Osteoblast (primary cell): ENCODE measurements at regions not wholly inside any gene's neighbourhood (a gene's known extent, or its start where the extent isn't known, plus 50 kb on each side); places are given as distances from the start of the nearest gene placed in this dataset.

Source experiments
- DNase-seq: peaks from one replicate; pipeline ENCODE4 v3.0.0; 2011; ENCODE audit warnings: low spot score, mixed read lengths; ENCODE audit not compliant: insufficient read length; ENCODE audit errors: missing footprints
- H2AFZ ChIP-seq: 2 replicates; pipeline ENCODE4 v1.6.0; 2011; ENCODE audit warnings: mild to moderate bottlenecking, low read length
- H3K27ac ChIP-seq: 2 replicates; pipeline ENCODE4 v1.5.1; 2011; ENCODE audit warnings: mild to moderate bottlenecking, low read depth, low read length, moderate library complexity
- H3K27me3 ChIP-seq: 2 replicates; pipeline ENCODE4 v1.6.0; 2012; ENCODE audit warnings: mild to moderate bottlenecking, control low read depth, inconsistent platforms, low read length, moderate library complexity; ENCODE audit not compliant: insufficient read depth
- H3K36me3 ChIP-seq: 2 replicates; pipeline ENCODE4 v1.5.1; 2011; ENCODE audit warnings: mild to moderate bottlenecking, low read length, control low read depth, moderate library complexity; ENCODE audit not compliant: insufficient read depth
- H3K4me1 ChIP-seq: 2 replicates; pipeline ENCODE4 v1.5.1; 2011; ENCODE audit warnings: mild to moderate bottlenecking, low read length, control low read depth, moderate library complexity; ENCODE audit not compliant: insufficient read depth
- H3K4me2 ChIP-seq: 2 replicates; pipeline ENCODE4 v1.6.0; 2011; ENCODE audit warnings: mild to moderate bottlenecking, low read length; ENCODE audit not compliant: insufficient read depth
- H3K4me3 ChIP-seq: fragments of 200-600 bp; sonication (generic); 3 replicates; pipeline ENCODE4 v1.5.1; 2012; ENCODE audit warnings: mild to moderate bottlenecking, low read length, inconsistent platforms; ENCODE audit not compliant: insufficient read depth
- H3K79me2 ChIP-seq: 2 replicates; pipeline ENCODE4 v1.6.0; 2012; ENCODE audit warnings: mild to moderate bottlenecking, low read length, control low read depth, inconsistent platforms; ENCODE audit not compliant: insufficient read depth
- H3K9me3 ChIP-seq: 2 replicates; pipeline ENCODE4 v1.5.1; 2011; ENCODE audit warnings: low read depth, low read length, control low read depth
- H4K20me1 ChIP-seq: 2 replicates; pipeline ENCODE4 v1.6.0; 2012; ENCODE audit warnings: mild to moderate bottlenecking, low read length, control low read depth; ENCODE audit not compliant: insufficient read depth
- TF ChIP-seq, protein P1 (sequence below): IDR thresholded peaks from 2 replicates; pipeline ENCODE4 v1.5.1; 2011; ENCODE audit warnings: mild to moderate bottlenecking, low read depth, low read length, moderate library complexity; ENCODE audit errors: extremely low read depth

DNA sequence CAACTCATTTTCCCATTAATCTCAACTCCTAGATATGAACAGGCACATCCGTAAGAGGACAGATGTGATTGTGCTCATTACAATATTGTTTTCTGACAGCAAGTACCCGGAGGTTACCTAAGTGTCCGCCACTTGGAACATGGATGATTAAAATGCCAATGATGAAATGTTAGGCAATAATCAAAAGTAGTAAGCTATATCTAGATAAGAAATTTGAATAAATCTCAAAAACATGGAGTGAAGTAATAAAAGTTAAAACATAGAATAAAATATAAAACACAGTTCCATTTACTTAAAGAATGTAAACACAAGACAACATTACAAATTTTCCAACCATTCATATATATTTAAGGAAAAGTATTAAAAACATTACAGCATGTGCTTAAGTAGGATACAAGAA lies 59.2 kb upstream of the LY86 start:
- Histone ChIP-seq H3K27me3 (no peaks in the 10 kb centered on the region), H3K79me2 (no peaks in the 10 kb centered on the region)
- TF ChIP-seq, protein P1, sequence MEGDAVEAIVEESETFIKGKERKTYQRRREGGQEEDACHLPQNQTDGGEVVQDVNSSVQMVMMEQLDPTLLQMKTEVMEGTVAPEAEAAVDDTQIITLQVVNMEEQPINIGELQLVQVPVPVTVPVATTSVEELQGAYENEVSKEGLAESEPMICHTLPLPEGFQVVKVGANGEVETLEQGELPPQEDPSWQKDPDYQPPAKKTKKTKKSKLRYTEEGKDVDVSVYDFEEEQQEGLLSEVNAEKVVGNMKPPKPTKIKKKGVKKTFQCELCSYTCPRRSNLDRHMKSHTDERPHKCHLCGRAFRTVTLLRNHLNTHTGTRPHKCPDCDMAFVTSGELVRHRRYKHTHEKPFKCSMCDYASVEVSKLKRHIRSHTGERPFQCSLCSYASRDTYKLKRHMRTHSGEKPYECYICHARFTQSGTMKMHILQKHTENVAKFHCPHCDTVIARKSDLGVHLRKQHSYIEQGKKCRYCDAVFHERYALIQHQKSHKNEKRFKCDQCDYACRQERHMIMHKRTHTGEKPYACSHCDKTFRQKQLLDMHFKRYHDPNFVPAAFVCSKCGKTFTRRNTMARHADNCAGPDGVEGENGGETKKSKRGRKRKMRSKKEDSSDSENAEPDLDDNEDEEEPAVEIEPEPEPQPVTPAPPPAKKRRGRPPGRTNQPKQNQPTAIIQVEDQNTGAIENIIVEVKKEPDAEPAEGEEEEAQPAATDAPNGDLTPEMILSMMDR: no peak

GRCh38 chr6:6533176-6533575 lies 55.3 kb upstream of the LY86 start:
- Histone ChIP-seq H3K9me3 (no peaks in the 10 kb centered on the region), H4K20me1 (no peaks in the 10 kb centered on the region), H3K4me3 (no peak overlapping the region), H3K27ac (no peak overlapping the region), H3K36me3 (no peaks in the 10 kb centered on the region), H3K27me3 (no peaks in the 10 kb centered on the region), H2AFZ (no peak overlapping the region), H3K79me2 (no peaks in the 10 kb centered on the region), H3K4me2 (no peak overlapping the region), H3K4me1 (no peaks in the 10 kb centered on the region)
- TF ChIP-seq, protein P1: no peak
- DNase-seq: no peak

More for the DNA sequence above, 59.2 kb upstream of the LY86 start:
- H3K36me3 ChIP-seq: no peaks in the 10 kb centered on the region
- no peak overlapping the region for H2AFZ ChIP-seq
- H3K9me3 ChIP-seq: no peaks in the 10 kb centered on the region
- no peak overlapping the region for H3K27ac ChIP-seq
- H3K4me2 ChIP-seq: no peak overlapping the region
- DNase-seq: no peak
- no peak overlapping the region for H3K4me3 ChIP-seq
- no peaks in the 10 kb centered on the region for H3K4me1 ChIP-seq
- H4K20me1 ChIP-seq: no peaks in the 10 kb centered on the region

DNA sequence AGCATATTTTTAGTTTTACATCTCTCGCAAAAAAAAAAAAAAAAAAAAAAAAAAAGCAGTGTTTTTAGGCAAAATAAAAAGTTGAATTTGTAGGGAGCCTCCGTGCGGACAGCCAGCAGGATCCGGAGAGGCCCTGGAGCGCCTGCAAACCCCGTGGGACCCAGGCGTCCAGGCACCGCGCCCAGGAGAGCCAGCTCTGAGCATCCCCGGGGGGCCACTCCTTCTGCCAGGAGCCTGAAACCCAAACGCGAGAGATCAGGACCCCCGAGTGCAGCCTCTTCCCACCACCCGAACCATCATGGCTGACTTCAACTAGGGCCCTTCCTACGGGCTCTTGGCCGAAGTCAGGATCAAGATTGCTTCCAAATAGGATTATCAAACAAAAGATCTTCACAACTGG lies 54.1 kb upstream of the LY86 start:
- Histone ChIP-seq H3K4me1 (no peaks in the 10 kb centered on the region), H3K27me3 (no peaks in the 10 kb centered on the region), H3K27ac (no peak overlapping the region), H3K4me3 (no peak overlapping the region), H4K20me1 (no peaks in the 10 kb centered on the region), H3K79me2 (no peaks in the 10 kb centered on the region), H3K4me2 (no peak overlapping the region), H2AFZ (no peak overlapping the region), H3K36me3 (no peaks in the 10 kb centered on the region), H3K9me3 (no peaks in the 10 kb centered on the region)
- DNase-seq: no peak
- TF ChIP-seq, protein P1: no peak

- no peaks in the 10 kb centered on the region for H3K4me1 ChIP-seq
- no peak overlapping the region for H3K4me3 ChIP-seq
- no peaks in the 10 kb centered on the region for H3K27me3 ChIP-seq
- DNase-seq: peak; percentile 52
- no peaks in the 10 kb centered on the region for H3K36me3 ChIP-seq
- no peak overlapping the region for H3K4me2 ChIP-seq
- no peaks in the 10 kb centered on the region for H4K20me1 ChIP-seq
- no peak overlapping the region for H2AFZ ChIP-seq
- TF ChIP-seq, protein P1: no peak
- H3K9me3 ChIP-seq: no peaks in the 10 kb centered on the region
- no peaks in the 10 kb centered on the region for H3K79me2 ChIP-seq
- H3K27ac ChIP-seq: no peak overlapping the region
Measured at GRCh38 chr6:6537488-6538260, 50.8 kb upstream of the LY86 start.
